DND-41 (cell line): ENCODE measurements at regions not wholly inside any gene's neighbourhood (a gene's known extent, or its start where the extent isn't known, plus 50 kb on each side); places are given as distances from the start of the nearest gene placed in this dataset.

Experiments
- ATAC-seq: fragments of 200-7000 bp; cut with Tn5 transposase; 3 replicates; pipeline ENCODE4 v1.9.1; 2021; ENCODE audit warnings: low read depth; ENCODE audit not compliant: insufficient read depth
- DNase-seq: peaks from one replicate; pipeline ENCODE4 v3.0.0-alpha.2; 2020
- H2AFZ ChIP-seq: 2 replicates; pipeline ENCODE4 v1.6.0; 2012; ENCODE audit warnings: low read depth, low read length
- H3K27ac ChIP-seq: 2 replicates; pipeline ENCODE4 v1.5.1; 2012; ENCODE audit warnings: low read length, inconsistent platforms
- H3K27me3 ChIP-seq: fragments of 200-600 bp; sonication (generic); 2 replicates; pipeline ENCODE4 v1.6.0; 2012; ENCODE audit warnings: low read length, mild to moderate bottlenecking, inconsistent platforms; ENCODE audit not compliant: insufficient read depth, poor library complexity
- H3K36me3 ChIP-seq: 2 replicates; pipeline ENCODE4 v1.5.1; 2012; ENCODE audit warnings: low read length, inconsistent platforms; ENCODE audit not compliant: insufficient read depth
- H3K4me1 ChIP-seq: 2 replicates; pipeline ENCODE4 v1.5.1; 2012; ENCODE audit warnings: mild to moderate bottlenecking, low read length; ENCODE audit not compliant: insufficient read depth
- H3K4me2 ChIP-seq: 2 replicates; pipeline ENCODE4 v1.6.0; 2012; ENCODE audit warnings: mild to moderate bottlenecking, moderate library complexity, low read length, inconsistent platforms; ENCODE audit not compliant: insufficient read depth
- H3K4me3 ChIP-seq, 2 experiments: fragments of 200-600 bp in 1 of 2; shearing (Covaris generic) in 1 of 2; 2 replicates each; pipeline ENCODE4 v1.5.1; 2012 to 2016; ENCODE audit warnings: inconsistent platforms in 2 of 2, low read length in 2 of 2, mild to moderate bottlenecking in 2 of 2, low read depth in 1 of 2, moderate library complexity in 1 of 2
- H3K79me2 ChIP-seq: 2 replicates; pipeline ENCODE4 v1.6.0; 2012; ENCODE audit warnings: low read length, inconsistent platforms; ENCODE audit not compliant: insufficient read depth
- H3K9ac ChIP-seq: 2 replicates; pipeline ENCODE4 v1.6.0; 2012; ENCODE audit warnings: low read depth, mild to moderate bottlenecking, inconsistent platforms, low read length, moderate library complexity
- H3K9me3 ChIP-seq: 2 replicates; pipeline ENCODE4 v1.5.1; 2012; ENCODE audit warnings: low read length, moderate library complexity, mild to moderate bottlenecking, inconsistent platforms; ENCODE audit not compliant: insufficient read depth, severe bottlenecking
- H4K20me1 ChIP-seq: 2 replicates; pipeline ENCODE4 v1.6.0; 2012; ENCODE audit warnings: low read length; ENCODE audit not compliant: insufficient read depth
- EZH2 ChIP-seq: IDR thresholded peaks from 3 replicates; pipeline ENCODE4 v1.6.1; 2012; ENCODE audit warnings: borderline replicate concordance, low read depth, mild to moderate bottlenecking, moderate library complexity, low read length, inconsistent platforms; ENCODE audit not compliant: severe bottlenecking
- TF ChIP-seq, protein P1 (sequence below): IDR thresholded peaks from 2 replicates; pipeline ENCODE4 v1.5.1; 2012; ENCODE audit warnings: borderline replicate concordance, low read length, moderate library complexity, mild to moderate bottlenecking; ENCODE audit not compliant: poor library complexity, severe bottlenecking; ENCODE audit errors: extremely low read depth

- no peak for DNase-seq
- H3K9me3 ChIP-seq, result no peaks in the 10 kb centered on the region
- H3K4me1 ChIP-seq, result no peaks in the 10 kb centered on the region
- H4K20me1 ChIP-seq, result no peaks in the 10 kb centered on the region
- no peak overlapping the region for H3K9ac ChIP-seq
- H3K4me3 ChIP-seq, result no peak overlapping the region
- no peak overlapping the region for H2AFZ ChIP-seq
- H3K27me3 ChIP-seq, result peaks cover 10% of the 10 kb centered on the region
- no peaks in the 10 kb centered on the region for H3K79me2 ChIP-seq
- TF ChIP-seq, protein P1, sequence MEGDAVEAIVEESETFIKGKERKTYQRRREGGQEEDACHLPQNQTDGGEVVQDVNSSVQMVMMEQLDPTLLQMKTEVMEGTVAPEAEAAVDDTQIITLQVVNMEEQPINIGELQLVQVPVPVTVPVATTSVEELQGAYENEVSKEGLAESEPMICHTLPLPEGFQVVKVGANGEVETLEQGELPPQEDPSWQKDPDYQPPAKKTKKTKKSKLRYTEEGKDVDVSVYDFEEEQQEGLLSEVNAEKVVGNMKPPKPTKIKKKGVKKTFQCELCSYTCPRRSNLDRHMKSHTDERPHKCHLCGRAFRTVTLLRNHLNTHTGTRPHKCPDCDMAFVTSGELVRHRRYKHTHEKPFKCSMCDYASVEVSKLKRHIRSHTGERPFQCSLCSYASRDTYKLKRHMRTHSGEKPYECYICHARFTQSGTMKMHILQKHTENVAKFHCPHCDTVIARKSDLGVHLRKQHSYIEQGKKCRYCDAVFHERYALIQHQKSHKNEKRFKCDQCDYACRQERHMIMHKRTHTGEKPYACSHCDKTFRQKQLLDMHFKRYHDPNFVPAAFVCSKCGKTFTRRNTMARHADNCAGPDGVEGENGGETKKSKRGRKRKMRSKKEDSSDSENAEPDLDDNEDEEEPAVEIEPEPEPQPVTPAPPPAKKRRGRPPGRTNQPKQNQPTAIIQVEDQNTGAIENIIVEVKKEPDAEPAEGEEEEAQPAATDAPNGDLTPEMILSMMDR, result no peak
- TF ChIP-seq EZH2, result no peak
- H3K4me2 ChIP-seq, result no peak overlapping the region
- ATAC-seq, result no peak
- H3K27ac ChIP-seq, result no peak overlapping the region
- H3K36me3 ChIP-seq, result no peaks in the 10 kb centered on the region
Measured at GRCh38 chr19:31418692-31419430, 69.6 kb upstream of the TSHZ3 start.

DNA sequence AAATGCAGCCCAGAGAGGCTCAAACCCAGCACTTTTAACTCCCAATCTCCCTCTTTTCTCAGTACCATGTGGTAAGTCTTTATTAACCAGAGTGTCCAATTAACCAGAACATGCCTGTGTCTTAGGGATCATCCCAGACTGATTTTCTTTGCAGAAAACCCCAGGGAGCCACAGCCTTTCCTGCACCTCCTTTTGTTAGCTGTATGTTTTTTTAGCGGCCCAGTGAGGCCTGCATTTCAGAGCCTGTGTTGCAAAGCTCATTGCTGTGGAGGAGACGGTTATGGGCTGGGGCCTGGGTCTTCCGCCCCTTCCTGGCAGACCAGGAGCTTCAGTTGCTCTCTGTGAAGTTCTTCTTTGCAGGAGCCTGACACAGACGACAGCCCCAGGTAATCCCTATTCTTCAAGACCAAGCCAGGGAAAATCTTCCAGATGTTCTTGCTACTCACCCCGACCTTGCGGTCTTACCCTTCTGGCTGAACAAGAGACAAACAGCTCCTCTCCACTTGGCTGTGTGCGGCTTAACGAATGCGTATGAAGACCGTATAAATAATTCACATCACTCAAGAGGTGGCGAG, 70.7 kb upstream of the TSHZ3 start:
- Histone ChIP-seq H3K4me3 (no peak overlapping the region), H3K9ac (no peak overlapping the region)
- no peak for ATAC-seq

GRCh38 chr19:31421082-31421481, 71.8 kb upstream of the TSHZ3 start:
- no peak overlapping the region for H2AFZ ChIP-seq
- no peak overlapping the region for H3K4me2 ChIP-seq
- DNase-seq, result no peak
- H3K9me3 ChIP-seq, result no peaks in the 10 kb centered on the region
- H4K20me1 ChIP-seq, result no peaks in the 10 kb centered on the region
- H3K27me3 ChIP-seq, result peaks cover 10% of the 10 kb centered on the region
- no peaks in the 10 kb centered on the region for H3K79me2 ChIP-seq
- no peak for ATAC-seq
- TF ChIP-seq EZH2, result no peak
- TF ChIP-seq, protein P1, result no peak
- no peak overlapping the region for H3K4me3 ChIP-seq
- H3K36me3 ChIP-seq, result no peaks in the 10 kb centered on the region
- no peaks in the 10 kb centered on the region for H3K4me1 ChIP-seq
- no peak overlapping the region for H3K27ac ChIP-seq
- H3K9ac ChIP-seq, result no peak overlapping the region

More for the DNA sequence above, 70.7 kb upstream of the TSHZ3 start:
- Histone ChIP-seq H3K36me3 (no peaks in the 10 kb centered on the region), H2AFZ (no peak overlapping the region), H3K79me2 (no peaks in the 10 kb centered on the region), H3K27me3 (peaks cover 10% of the 10 kb centered on the region), H3K4me2 (no peak overlapping the region), H3K27ac (no peak overlapping the region), H3K9me3 (no peaks in the 10 kb centered on the region), H3K4me1 (no peaks in the 10 kb centered on the region), H4K20me1 (no peaks in the 10 kb centered on the region)
- TF ChIP-seq EZH2, result no peak
- TF ChIP-seq, protein P1, result no peak
- DNase-seq, result no peak
